GM11168 (cell line): ENCODE measurements at regions not wholly inside any gene's neighbourhood (a gene's known extent, or its start where the extent isn't known, plus 50 kb on each side); places are given as distances from the start of the nearest gene placed in this dataset.

Experiments used
- in situ Hi-C: fragments of 300-500 bp; cut with MboI; formaldehyde crosslinking; loops from one replicate; pipeline ENCODE4 v1.12.0; 2022; ENCODE audit warnings: low sequenced_read_pairs; ENCODE audit not compliant: unreplicated experiment

DNA sequence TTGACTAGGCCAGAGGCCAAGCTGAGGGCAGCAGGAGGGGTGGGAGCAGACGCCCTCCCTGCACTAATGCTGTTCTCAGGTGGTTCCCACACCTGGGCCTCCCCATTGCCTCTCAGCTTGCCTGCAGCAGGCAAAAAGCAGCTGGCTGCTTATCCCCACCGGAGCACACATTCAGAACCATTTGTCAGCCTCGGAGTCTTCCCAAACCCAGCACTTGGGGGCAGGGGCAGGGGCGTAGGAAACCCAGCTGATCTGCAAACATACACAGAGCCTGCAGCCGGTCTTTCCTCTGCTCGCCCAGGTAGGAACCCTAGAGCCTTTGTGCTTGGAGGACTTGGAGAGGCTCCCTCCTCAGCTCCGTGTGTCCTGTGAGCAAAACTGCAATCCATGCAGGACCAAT, 249.8 kb downstream of the CYP26B1 start:
- in situ Hi-C loops, result no loop called here

DNA sequence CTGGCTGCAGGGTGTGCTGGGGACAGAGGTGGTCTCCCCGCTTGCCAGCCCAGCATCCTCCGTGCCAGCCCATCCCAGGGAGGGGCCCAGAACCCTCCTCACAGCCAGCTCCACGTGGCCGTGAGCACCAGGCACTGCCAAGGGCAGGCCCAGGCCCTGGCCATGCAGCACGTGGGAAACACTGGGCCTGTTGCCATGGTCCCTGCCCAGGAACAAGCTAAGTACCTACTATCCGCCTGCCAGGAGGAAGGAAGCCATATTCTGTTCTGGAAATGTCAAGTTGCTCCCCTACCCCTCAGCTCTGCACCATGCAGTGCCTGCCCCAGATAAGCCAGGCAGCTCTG, 250.6 kb downstream of the CYP26B1 start:
- in situ Hi-C loops, result no loop called here

DNA sequence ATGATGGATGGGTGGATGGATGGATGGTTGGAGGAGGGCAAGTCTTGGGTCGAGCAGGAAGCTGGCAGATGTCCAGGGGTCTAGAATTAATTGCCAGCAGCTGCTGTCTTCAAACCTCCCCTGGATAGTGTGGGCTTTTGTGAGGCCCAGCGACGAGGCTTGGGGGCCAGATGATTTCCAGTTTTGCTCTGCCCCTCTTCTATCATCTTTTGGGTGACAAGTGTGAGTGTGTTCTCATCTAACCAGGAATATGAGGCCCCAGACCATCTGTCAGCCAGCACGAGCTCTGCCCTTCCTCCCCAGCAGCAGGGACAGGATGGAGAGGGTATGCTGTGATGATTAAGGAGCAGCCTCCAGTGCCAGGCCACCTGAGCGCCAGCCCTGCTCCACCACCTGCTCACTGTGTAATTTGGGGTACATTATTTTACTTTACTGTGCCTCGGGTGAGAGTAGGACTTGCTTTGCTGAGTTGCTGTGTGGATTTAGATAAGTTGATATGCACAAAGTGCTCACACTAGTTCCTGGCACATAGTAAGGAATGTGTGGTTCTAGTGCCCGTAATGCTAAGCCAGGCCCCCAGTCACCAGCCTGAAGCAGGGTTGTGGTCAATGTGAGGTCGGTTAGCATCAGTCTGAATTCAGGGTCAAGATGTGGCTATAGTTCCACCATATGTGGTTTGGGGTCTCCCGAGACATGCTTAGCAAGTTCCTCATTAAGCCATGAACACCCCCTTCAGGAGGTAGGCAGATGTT, 251.1 kb downstream of the CYP26B1 start:
- in situ Hi-C loops, result no loop called here

DNA sequence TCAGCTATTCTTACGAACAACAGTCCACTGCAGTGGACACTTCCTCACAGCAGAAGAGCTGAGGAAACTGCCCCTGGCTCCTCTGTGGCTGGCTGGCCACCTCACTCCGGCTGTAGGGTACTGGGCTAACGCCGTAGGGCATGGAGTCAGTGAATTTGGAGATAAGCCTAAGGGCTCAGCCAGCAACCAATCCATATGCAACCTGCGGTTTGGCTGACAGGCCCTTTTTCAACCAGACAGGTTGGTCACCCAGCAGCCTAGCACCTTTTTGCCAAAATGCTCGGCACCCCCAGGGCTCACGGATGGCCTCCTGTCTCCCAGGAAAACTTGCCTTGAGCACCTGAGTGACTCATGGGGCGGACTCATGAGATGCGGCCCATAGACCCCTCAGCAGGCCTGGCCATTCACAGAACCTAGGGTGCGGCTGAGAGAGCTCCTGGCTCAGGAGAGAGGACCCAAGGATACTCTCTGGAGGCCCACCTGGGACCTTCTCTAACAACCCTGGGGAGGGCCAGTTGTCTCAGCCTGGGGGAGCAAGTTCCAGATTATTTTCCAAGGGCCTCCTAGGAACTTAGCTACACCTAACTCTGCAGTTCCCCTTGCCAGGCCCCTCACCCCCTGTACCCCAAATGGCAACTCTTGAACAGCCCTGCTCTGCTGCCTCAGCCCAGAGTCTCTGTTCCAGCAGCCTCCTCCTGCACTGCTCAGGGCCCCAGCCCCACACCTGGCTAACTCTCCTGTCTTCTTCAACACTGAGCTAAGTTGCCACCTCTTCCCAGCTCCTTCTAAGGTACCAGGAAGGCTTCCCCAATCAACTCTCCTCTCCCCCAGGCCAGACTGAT, 252.1 kb downstream of the CYP26B1 start:
- in situ Hi-C loops, result no loop called here

DNA sequence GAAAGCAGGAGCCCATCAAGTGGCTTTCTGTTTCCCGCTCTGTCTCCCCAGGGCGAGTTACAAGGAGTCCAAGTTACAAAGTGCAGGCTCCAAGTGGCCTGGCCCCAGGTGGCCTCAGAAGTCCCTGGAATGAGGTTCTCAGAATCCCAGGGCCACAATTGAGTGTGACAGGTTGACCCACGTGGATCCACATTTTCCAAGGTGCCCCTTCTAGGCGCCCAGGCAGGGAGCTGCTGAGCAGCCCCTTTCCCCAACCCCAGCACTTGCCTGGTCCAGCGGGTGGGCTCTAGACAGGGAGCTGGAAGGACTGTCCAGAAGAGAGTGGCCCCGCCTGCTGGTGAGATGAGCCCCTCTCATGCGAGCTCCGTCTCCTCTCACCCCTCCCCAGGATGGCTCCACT, 253.4 kb downstream of the CYP26B1 start:
- in situ Hi-C loops, result no loop called here

DNA sequence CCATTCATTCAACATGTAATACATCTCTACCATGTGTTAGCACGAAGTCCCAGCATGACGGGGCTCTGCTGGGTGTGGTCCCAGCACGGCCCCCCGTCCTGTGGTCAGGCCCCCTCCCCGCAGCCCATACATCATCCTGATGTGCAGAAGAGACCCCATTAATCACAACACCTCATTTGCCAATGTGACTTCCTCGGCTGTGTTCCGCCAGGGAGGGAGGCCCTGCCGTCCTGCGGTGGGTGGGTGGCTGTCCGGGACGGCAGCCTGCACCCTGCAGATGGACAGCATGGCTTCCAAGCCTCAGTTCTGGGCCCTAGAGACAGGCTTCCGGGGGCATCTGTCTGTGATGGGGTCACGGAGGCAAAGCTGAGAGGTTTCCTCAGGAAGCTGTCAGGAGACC, 254.0 kb downstream of the CYP26B1 start:
- in situ Hi-C loops, result no loop called here

DNA sequence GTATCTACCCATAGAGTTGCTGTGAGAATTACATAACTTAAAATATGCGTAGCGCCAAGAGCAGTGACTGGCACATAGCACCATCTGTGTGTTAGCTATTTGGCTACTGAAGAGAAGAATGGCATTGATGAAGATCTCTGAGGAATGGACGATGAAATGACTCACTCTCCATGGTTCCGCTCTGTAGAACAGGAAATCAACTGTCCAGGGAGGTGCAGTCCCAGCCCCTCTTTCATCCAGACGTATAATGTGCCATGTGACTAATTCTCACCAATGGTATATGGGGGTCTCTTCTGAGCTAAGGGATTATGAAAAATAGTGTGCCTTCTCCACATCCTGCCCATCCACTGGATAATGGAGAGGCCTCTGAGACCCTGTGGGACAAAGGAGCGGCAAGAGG, 254.8 kb downstream of the CYP26B1 start:
- in situ Hi-C loops, result no loop called here

DNA sequence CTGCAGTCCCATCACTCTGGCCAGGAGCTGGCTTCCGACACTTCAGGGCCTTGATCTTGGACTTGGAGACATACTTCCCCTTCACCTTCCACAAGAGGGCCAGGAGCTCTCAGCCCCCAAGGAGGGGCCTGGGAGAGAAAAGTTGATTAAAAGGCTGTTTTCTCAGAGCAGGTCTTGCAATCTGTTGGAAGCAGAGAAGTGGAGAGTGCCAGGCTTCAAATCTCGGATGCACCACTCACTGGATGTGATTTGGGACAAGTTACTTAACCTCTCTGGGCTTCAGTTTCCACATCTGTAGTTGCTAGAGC, 255.3 kb downstream of the CYP26B1 start:
- in situ Hi-C loops, result no loop called here

DNA sequence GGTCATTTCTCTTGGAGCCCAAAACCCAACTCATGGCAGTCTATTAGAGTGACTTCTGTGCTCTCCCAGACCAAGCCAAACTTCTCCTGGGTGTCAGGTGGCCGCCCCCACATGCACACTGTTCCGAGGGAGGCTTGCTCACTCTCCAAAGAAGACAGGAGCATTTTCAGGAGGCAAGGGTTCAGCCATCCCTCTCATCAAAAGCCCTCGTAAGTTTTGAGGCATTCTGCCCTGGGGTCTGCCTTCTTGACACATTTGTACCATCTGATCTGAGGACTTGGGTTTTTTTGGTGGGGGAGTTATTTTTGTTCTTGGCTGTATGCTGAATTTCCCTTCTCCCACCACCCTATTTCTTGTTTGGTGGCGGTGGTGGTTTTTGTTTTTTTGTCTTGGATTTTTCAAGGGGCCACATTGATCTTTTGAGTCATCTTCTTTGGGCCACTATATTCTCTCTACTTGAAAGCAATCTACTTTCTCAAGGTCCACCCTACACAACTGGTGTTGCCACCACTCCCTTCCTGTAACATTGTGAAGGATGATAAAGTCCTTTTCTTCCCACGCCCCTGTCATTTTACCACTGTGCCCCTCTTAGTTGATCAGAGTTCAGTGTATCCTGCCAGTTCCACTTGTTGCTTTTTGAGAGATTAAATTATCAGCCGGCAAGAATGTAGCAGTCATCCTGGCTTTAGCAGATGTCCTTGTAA, 255.8 kb downstream of the CYP26B1 start:
- in situ Hi-C loops, result no loop called here

DNA sequence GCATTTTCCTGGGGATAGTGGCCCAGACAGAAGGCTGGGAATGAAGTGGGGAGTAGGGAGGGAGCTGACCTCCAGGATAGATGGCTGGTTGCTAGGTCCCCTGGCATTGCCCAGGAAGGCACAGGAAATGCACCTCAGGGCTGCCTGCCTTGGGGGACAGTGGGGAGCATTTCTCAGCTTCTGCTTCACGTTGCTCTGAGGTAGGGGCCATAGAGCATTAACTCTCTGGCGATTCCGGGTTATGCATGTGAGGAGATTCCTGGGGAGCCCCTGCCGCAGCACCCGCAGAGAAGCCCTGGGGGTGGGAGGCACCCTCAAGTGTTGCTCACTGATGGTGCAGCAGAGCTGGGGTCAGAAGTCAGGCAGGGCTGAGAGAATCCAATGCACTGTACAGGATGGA, 256.5 kb downstream of the CYP26B1 start:
- in situ Hi-C loops, result no loop called here

DNA sequence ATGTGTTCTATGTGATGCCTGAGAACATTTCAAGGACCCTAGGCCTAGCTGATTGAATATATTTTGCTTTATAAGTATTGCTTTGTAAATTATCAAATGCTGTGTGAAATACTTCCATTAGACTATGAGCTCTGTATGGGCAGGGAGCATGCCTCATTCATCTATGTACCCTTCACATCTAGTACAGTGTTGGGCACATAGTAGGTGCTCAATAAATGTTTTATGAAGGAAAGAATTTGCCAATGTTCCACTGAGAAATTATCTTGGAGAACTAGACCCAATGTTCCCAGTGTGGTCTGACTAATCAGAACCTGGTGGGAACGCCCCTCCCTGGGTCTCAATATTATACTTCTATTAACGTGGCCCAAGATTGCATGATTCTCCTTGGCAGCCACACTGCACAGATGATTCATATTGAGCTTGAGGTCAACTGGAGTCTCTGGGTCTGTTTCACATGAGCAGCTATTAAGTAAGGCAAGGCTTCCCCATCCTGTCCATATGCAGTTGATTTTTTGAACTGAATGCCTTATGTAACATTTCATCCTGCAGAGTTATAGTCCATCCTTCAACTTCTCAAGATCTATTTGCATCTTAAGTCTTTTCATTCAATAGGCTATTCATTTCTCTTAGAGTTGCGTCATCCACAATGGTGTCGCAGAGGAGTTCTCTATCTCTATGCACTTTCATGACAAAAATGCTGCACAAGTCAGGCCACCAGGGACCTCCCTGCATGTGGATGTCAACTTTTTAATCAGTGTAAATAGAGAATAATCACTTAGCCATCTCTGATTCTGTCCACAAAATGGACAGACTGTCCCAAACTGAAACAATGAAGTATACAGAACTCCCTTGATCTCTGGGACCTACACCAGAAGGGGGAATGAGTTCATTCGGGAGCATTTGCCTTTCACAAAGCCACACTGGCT, 257.6 kb downstream of the CYP26B1 start:
- in situ Hi-C loops, result no loop called here

DNA sequence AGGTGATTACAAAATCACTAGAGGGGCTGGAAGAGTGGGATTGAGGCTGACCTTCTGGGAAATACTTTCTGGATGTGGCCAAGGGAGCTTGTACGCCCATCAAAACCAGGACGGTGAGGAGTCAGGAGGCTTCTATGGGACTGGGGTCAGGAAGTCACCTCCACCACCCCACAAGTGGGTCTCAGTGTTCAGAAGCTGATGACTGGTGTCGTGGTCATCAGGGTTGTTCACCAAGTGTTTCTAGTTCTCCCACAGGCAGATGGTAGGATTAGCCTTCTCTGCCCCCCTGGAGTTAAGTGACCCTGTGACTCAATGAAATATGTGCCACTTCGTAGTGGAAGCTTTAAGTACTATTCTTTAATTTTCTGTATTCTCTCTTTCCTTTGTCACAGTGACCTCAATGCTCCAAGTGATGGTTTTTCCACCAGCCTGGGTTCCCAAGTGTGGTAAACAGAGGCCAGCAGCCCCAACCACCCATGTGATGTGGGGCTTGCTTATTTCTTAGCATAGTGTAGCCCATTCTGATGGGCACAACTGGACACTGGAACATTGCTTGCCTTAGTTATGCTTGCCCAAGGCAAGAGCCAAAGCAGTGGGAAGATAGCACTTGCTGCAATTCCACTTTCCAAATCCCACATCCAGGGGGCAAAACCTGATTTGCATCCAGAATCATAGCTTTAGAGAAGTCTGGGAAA, 258.8 kb downstream of the CYP26B1 start:
- in situ Hi-C loops, result no loop called here

DNA sequence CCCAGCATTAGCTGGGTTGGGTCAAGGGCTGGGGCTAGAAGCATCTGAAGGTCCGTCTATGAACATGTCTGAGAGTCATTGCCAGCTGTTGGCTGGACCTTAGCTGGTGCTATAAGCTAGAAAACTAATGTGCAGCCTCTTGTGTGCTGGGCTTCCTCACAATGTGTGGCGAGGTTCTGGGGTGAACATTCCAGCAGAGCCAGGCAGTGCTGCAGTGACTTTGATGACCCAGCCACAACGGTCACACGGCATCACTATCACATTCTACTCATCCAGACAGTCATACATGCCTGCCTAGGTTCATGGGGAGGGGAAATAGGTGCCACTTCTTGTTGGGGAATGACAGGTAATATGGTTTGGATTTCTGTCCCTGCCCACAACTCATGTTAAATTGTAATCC, 260.5 kb downstream of the CYP26B1 start:
- in situ Hi-C loops, result no loop called here

DNA sequence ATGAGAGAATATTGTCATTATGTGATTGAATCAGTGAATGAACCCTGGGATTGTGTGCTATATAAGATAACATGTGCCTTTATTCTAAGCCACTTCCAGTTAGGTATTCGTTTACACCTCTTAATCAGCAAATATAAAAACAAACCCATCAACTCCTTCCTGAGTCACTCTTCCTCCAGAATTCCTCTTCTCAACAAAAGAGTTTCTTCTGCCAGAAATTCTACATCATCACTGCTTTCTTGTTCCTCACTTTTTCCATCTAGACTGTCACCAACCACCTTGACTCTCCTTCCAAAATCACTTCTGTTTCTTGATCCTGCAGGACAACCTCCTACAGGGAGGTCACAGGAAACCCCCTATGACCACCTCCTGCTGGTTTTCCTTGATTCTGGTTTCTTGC, 261.4 kb downstream of the CYP26B1 start:
- in situ Hi-C loops, result no loop called here

DNA sequence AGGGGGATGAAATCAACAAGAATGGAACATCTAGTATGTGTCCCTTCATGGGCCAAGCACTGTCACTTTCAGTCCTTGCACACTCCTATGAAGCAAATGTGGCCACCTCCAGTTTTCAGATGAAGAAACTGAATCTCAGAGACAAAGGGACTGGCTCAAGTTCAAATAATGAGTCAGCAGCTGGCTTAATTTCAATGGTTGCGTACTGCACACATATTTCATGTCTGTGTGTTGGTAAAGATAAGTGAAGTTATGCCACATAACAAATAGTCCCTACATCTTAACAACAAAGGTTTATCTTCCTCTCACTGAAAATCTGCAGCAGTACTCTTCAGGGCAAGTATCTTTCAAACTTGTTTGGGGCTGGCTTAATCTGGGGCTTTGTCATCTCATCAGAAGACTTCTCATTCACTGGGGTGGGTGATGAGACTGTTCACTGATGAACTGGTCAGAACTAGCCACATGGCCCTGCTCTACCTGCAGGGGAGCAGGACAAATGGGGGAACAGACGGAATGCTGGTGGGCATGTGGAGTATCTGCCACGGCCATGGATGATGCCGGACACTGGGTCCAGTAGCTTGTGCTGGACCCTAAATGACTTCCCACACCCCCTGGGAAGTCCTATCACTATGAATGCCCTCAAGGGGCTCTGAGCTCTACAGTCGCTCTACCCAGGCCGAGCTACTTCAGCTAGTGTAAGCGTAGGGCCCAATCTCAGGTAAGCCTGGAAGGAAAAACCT, 263.2 kb downstream of the CYP26B1 start:
- in situ Hi-C loops, result no loop called here

DNA sequence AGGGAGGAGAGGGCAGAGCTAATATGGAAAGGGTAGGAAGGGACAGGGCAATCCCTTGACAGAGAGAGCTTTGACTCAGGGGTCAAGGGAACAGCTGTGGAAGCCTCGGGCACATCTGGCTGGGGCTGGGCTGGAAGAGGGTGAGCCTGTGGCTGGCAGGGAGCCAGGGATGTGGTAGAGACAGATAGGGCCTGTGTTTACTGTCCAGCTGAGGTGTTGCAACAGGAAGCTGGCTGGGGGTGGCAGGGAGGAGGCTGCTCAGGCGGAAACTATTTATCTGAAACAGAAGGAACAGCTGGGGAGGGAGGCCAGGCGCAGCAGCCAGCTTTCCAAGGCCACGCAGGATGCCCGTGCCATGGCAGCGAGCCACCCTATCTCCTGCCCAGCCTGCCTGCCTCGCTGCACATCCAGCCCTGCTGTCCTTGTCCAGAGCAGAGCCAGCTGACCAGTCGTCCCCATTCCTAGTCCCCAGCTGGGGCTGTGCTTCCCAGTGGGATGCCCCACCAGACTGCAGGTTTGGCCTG, 264.7 kb downstream of the CYP26B1 start:
- in situ Hi-C loops, result no loop called here

DNA sequence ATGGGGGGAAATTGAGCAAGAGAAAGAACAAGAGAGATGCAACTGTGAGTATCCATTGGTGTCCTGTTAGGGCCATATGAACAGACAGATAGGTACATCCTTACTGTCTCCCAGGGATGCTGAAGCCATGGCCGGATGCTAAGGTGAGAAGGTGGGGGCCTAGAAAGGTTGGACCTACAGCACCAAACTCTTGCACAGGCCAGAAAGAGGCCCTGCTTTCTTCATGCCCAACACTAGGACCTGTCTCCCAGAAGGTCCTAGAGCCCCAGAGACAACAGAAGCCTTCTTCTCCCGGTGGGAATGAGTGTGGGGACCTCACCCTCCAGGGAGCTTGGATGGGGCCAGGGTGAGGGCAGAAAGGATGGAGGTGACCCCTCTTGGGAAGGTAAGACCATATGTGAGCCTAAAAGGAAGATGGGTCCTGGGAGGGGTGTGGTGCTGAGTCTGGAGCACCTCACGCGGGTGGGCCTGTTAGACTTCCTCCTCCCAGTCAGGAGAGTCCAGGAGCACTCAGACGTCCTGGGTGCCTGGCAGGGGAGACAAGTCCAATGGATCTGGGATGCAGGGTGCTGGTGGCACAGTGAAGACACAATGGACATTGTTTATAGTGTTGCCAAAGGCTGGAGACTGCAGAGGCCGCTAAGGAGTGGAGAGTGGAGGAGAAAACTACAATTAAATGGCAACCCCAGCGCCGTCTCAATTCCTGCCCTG, 265.3 kb downstream of the CYP26B1 start:
- in situ Hi-C loops, result no loop called here

DNA sequence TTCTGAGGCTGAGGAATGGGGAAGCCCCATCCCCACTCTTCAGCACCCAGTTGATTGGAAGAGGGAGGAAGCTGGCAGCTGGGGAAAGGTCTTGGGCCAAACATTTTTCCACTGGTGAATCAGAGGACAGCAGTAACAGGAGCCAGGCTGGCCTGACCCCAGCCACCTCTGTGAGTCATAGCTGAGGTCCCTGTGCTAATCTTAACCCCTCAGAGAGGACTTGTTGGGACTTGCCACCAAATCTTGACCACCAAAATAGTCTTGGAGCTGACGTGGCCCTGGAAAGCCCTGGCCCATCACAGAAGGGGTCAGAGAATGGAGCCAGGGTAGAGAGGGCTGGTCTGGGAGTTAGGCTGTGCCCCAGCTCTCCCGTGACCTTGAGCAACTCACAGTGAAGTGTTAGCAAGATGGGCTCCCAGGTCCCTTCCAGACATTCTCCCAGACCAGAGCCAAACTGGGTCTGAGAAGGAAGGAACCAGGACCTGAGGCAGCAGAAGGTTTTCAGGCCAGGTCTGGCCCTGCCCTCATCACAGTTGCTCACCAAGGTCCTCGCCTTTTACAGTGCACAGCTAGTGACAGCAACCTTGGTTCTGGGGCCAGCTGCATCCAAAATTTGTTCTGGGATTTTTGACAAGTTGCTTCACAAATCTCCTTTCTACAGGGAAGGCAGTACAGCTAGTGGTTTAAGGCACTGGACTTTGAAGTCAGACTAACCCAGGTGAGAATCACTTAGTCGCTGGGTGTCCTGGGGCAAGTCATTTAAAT, 266.6 kb downstream of the CYP26B1 start:
- in situ Hi-C loops, result no loop called here
